ENCODE measurements at regions not wholly inside any gene's neighbourhood (a gene's known extent, or its start where the extent isn't known, plus 50 kb on each side); places are given as distances from the start of the nearest gene placed in this dataset.

- no peak for DNase-seq
Observed at GRCh38 chr12:127509066-127509778, 757.7 kb upstream of the TMEM132C start.

- DNase-seq, result no peak
Observed at GRCh38 chr12:127515941-127516340, 751.0 kb upstream of the TMEM132C start.

GRCh38 chr12:127516467-127516866 is 750.5 kb upstream of the TMEM132C start:
- no peak for DNase-seq

- no peak for DNase-seq
Observed at GRCh38 chr12:127519779-127520178, 747.2 kb upstream of the TMEM132C start.

GRCh38 chr12:127526925-127527324 is 740.0 kb upstream of the TMEM132C start:
- DNase-seq, result no peak

GRCh38 chr12:127528551-127528950 is 738.4 kb upstream of the TMEM132C start:
- DNase-seq, result no peak

- no peak for DNase-seq
Observed at GRCh38 chr12:127531542-127531941, 735.4 kb upstream of the TMEM132C start.

GRCh38 chr12:127533353-127533752 is 733.6 kb upstream of the TMEM132C start:
- DNase-seq, result no peak

- no peak for DNase-seq
Observed at GRCh38 chr12:127536833-127537428, 730.0 kb upstream of the TMEM132C start.

GRCh38 chr12:127538316-127538715 is 728.7 kb upstream of the TMEM132C start:
- no peak for DNase-seq

GRCh38 chr12:127539226-127539858 is 727.6 kb upstream of the TMEM132C start:
- no peak for DNase-seq

- no peak for DNase-seq
Observed at GRCh38 chr12:127542391-127542790, 724.6 kb upstream of the TMEM132C start.

GRCh38 chr12:127542931-127543330 is 724.0 kb upstream of the TMEM132C start:
- DNase-seq, result no peak

GRCh38 chr12:127546721-127547505 is 720.1 kb upstream of the TMEM132C start:
- no peak for DNase-seq

GRCh38 chr12:127548123-127548553 is 718.8 kb upstream of the TMEM132C start:
- DNase-seq, result no peak

GRCh38 chr12:127550271-127550670 is 716.7 kb upstream of the TMEM132C start:
- no peak for DNase-seq

- DNase-seq, result no peak
Observed at GRCh38 chr12:127552838-127553237, 714.1 kb upstream of the TMEM132C start.

- DNase-seq, result no peak
Observed at GRCh38 chr12:127555071-127555470, 711.9 kb upstream of the TMEM132C start.

- no peak for DNase-seq
Observed at GRCh38 chr12:127556231-127556886, 710.6 kb upstream of the TMEM132C start.

GRCh38 chr12:127558361-127558760 is 708.6 kb upstream of the TMEM132C start:
- DNase-seq, result no peak

- DNase-seq, result peak in 2 of 58 donors; percentile 0 to 8
Observed at GRCh38 chr12:127559349-127560040, 707.5 kb upstream of the TMEM132C start.
